ENCODE measurements at regions not wholly inside any gene's neighbourhood (a gene's known extent, or its start where the extent isn't known, plus 50 kb on each side); places are given as distances from the start of the nearest gene placed in this dataset.

DNA sequence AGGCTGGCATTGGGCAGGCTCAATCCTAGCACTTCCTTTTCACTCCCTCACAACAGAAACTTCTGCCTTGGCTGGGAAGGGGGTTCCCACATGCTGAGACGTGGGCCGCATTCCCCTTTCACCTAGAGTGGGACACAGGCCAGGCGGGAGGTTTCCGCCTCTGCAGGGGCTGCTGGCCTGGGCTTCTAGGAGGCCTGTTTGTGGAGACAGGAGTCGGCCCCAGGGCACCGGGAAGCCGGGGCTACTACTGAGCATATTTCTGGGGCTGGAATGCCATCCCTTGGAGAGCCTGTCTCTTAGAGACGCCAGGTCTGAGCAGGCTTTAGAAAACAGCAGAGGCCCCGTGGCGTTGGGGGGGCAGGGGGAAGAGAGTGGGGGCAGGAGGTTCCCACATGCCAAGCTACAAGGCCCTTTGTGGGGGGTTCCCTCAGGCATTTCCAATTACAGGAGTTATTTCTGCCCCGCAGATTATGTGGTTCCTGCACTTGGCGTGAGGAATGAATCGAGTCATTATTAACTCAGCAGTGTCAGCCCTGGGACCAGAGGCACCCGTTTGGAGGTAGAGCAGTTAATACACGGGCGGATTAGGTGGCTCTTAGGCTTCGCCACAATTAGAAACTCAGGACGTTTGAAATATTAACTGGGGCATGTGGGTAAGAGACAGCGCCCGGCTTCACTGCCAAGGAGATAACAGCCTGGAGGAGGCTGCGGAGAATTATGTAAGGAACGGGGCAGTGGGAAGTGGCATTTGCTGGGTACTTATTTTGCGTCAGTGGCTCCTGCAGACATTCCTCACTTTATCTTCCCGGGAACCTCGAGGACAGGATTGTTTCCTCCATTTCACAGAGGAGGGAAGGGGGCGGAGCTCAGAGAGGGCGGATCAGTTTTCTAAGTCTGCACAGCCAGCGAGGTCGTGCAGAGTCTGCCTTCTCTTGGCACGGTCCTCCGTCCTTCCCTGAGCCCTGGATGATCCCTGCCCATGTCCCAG, 162.5 kb downstream of the MAF start:
- Histone ChIP-seq H3K4me1 (ENCODE audit: insufficient read depth, low read length, severe bottlenecking) (no peaks in the 10 kb centered on the region), H3K9me2 (ENCODE audit: low read depth, low read length) (no peaks in the 10 kb centered on the region), H3K27me3 (ENCODE audit: insufficient read depth, low read length) (no peaks in the 10 kb centered on the region), H2AFZ (ENCODE audit: low read length) (no peak overlapping the region), H3F3A (ENCODE audit: insufficient read depth, low read length) (no peaks in the 10 kb centered on the region), H3K36me3 (ENCODE audit: insufficient read depth, low read length) (no peaks in the 10 kb centered on the region), H3K4me2 (ENCODE audit: low read length) (no peak overlapping the region), H3K4me3 (ENCODE audit: low read depth, low read length, poor library complexity, severe bottlenecking) (no peak overlapping the region), H3K79me2 (ENCODE audit: insufficient read depth, low read length) (no peaks in the 10 kb centered on the region), H3K9ac (ENCODE audit: low read length) (no peak overlapping the region), H3K27ac (ENCODE audit: low read depth, low read length, poor library complexity, severe bottlenecking) (no peak overlapping the region), H4K20me1 (ENCODE audit: insufficient read depth, low read length) (no peaks in the 10 kb centered on the region), H3K9me3 (ENCODE audit: low read length) (no peaks in the 10 kb centered on the region)
- TF ChIP-seq CTCF (IDR thresholded peaks at IDR 0.05; ENCODE audit: low read length), result no peak
- no peak for TF ChIP-seq EZH2 (IDR thresholded peaks at IDR 0.05; ENCODE audit: borderline replicate concordance, low read length)

GRCh38 chr16:79436885-79437284, 163.7 kb downstream of the MAF start:
- H3K27me3 ChIP-seq (ENCODE audit: insufficient read depth, low read length), result no peaks in the 10 kb centered on the region
- H4K20me1 ChIP-seq (ENCODE audit: insufficient read depth, low read length), result no peaks in the 10 kb centered on the region
- no peaks in the 10 kb centered on the region for H3K36me3 ChIP-seq (ENCODE audit: insufficient read depth, low read length)
- H3F3A ChIP-seq (ENCODE audit: insufficient read depth, low read length), result no peaks in the 10 kb centered on the region
- no peaks in the 10 kb centered on the region for H3K9me3 ChIP-seq (ENCODE audit: low read length)
- H3K4me3 ChIP-seq (ENCODE audit: low read depth, low read length, poor library complexity, severe bottlenecking), result no peak overlapping the region
- H3K4me2 ChIP-seq (ENCODE audit: low read length), result no peak overlapping the region
- H3K4me1 ChIP-seq (ENCODE audit: insufficient read depth, low read length, severe bottlenecking), result no peaks in the 10 kb centered on the region
- no peak overlapping the region for H2AFZ ChIP-seq (ENCODE audit: low read length)
- H3K27ac ChIP-seq (ENCODE audit: low read depth, low read length, poor library complexity, severe bottlenecking), result no peak overlapping the region
- TF ChIP-seq EZH2 (IDR thresholded peaks at IDR 0.05; ENCODE audit: borderline replicate concordance, low read length), result no peak
- TF ChIP-seq CTCF (IDR thresholded peaks at IDR 0.05; ENCODE audit: low read length), result no peak
- no peaks in the 10 kb centered on the region for H3K79me2 ChIP-seq (ENCODE audit: insufficient read depth, low read length)
- no peak overlapping the region for H3K9ac ChIP-seq (ENCODE audit: low read length)
- no peaks in the 10 kb centered on the region for H3K9me2 ChIP-seq (ENCODE audit: low read depth, low read length)

GRCh38 chr16:79434771-79435170, 165.8 kb downstream of the MAF start:
- Histone ChIP-seq H3K79me2 (ENCODE audit: insufficient read depth, low read length) (no peaks in the 10 kb centered on the region), H3K4me3 (ENCODE audit: low read depth, low read length, poor library complexity, severe bottlenecking) (no peak overlapping the region), H2AFZ (ENCODE audit: low read length) (no peak overlapping the region), H3K4me2 (ENCODE audit: low read length) (no peak overlapping the region), H3K27ac (ENCODE audit: low read depth, low read length, poor library complexity, severe bottlenecking) (no peak overlapping the region), H3K9me2 (ENCODE audit: low read depth, low read length) (no peaks in the 10 kb centered on the region), H3K36me3 (ENCODE audit: insufficient read depth, low read length) (no peaks in the 10 kb centered on the region), H3K9ac (ENCODE audit: low read length) (no peak overlapping the region), H3K27me3 (ENCODE audit: insufficient read depth, low read length) (no peaks in the 10 kb centered on the region), H3F3A (ENCODE audit: insufficient read depth, low read length) (no peaks in the 10 kb centered on the region), H3K4me1 (ENCODE audit: insufficient read depth, low read length, severe bottlenecking) (no peaks in the 10 kb centered on the region), H3K9me3 (ENCODE audit: low read length) (no peaks in the 10 kb centered on the region), H4K20me1 (ENCODE audit: insufficient read depth, low read length) (no peaks in the 10 kb centered on the region)
- TF ChIP-seq CTCF (IDR thresholded peaks at IDR 0.05; ENCODE audit: low read length) (no peak), EZH2 (IDR thresholded peaks at IDR 0.05; ENCODE audit: borderline replicate concordance, low read length) (no peak)
